GM20000 (cell line): ENCODE measurements at regions not wholly inside any gene's neighbourhood (a gene's known extent, or its start where the extent isn't known, plus 50 kb on each side); places are given as distances from the start of the nearest gene placed in this dataset.

Experiments
- DNase-seq: peaks from one replicate; pipeline ENCODE4 v3.0.0; 2012; ENCODE audit warnings: low spot score
- TF ChIP-seq, protein P1 (sequence below): IDR thresholded peaks from 2 replicates; pipeline ENCODE4 v1.5.1; 2012; ENCODE audit warnings: mild to moderate bottlenecking, control low read depth; ENCODE audit errors: extremely low read depth, missing control alignments

DNA sequence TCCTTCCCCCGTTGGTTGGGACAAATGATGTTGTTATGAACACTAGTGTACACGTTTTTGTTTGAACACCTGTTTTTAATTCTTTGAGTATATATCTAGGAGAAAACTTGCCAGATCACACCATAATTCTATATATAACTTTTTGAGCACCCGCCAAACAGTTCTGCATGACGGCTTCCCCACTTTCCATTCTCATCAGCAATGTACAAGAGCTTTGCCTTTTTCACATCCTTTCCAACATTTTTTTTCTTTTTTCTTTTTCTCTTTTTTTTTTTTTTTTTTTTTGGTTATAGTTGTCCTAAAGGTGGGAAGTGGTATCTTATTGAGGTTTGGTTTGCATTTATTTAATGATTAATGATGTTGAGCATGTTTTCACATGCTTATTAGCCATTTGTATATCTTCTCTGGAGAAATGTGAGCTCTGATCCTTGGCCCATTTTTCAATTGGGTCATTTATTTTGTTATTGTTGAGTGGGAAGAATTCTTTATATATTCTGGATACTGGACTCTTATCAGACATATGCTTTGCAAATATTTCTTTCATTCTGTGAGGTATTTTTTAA lies 86.9 kb upstream of the ZC3H15 start:
- no peak for DNase-seq
- TF ChIP-seq, protein P1, sequence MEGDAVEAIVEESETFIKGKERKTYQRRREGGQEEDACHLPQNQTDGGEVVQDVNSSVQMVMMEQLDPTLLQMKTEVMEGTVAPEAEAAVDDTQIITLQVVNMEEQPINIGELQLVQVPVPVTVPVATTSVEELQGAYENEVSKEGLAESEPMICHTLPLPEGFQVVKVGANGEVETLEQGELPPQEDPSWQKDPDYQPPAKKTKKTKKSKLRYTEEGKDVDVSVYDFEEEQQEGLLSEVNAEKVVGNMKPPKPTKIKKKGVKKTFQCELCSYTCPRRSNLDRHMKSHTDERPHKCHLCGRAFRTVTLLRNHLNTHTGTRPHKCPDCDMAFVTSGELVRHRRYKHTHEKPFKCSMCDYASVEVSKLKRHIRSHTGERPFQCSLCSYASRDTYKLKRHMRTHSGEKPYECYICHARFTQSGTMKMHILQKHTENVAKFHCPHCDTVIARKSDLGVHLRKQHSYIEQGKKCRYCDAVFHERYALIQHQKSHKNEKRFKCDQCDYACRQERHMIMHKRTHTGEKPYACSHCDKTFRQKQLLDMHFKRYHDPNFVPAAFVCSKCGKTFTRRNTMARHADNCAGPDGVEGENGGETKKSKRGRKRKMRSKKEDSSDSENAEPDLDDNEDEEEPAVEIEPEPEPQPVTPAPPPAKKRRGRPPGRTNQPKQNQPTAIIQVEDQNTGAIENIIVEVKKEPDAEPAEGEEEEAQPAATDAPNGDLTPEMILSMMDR, result no peak

DNA sequence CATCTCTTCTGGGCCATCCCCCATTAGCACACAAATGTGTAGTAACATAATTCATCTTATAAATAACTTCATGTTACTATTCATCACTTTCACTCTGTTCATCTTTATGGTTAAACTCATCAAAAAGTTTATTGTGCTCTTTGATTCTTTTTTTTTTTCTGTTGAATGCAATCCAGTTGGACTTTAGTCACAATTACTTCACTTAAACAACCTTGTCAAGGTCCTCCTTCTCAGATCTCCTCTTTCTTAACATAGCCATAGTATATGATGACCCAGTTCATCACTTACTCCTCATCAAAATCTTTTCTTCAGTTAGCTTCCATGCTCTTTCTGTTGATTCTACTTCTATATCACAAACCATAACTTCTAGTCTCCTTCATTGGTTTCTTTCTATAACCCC lies 80.2 kb upstream of the ZC3H15 start:
- no peak for DNase-seq
- TF ChIP-seq, protein P1, result no peak

DNA sequence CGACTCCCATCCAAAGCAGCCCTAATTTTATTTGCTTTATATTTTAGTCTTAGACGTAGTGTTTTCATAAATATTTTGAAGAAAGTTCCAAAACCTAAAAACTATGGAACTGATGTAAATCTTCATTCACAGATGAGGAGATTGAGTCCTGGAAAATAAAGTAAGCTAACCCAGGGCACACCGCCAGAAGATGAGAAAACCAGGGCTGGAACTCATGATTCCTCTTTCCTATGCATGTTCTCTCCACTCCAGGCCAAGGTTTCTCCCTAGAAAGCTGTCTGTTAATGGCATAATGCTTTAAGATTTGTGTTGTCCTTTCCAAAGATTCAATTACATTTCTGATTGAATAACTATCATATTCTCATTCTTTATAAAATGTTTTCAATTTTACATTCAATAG lies 78.4 kb upstream of the ZC3H15 start:
- TF ChIP-seq, protein P1, result no peak
- no peak for DNase-seq

DNA sequence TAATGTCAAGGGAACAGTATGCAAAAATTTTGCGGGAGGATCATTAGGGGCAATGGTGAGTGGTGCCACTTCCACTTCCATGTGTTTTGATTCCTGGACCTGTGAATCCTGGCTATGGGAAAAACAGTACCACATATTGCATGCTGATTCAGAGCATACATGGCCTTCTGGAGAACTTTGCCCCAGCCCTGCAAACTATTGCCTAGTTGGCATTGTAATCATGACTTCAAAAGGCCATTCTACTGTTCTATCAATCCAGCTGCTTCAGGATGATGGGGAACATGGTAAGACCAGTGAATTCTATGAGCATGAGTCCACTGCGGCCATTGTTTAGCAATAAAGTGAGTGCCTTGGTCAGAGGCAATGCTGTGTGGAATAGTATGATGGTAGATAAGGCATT lies 75.3 kb upstream of the ZC3H15 start:
- TF ChIP-seq, protein P1, result no peak
- DNase-seq, result no peak

- DNase-seq, result no peak
- TF ChIP-seq, protein P1, result no peak
Observed at GRCh38 chr2:186422226-186422625, 63.8 kb upstream of the ZC3H15 start.

GRCh38 chr2:186423481-186423880 lies 62.6 kb upstream of the ZC3H15 start:
- no peak for DNase-seq
- TF ChIP-seq, protein P1, result no peak

DNA sequence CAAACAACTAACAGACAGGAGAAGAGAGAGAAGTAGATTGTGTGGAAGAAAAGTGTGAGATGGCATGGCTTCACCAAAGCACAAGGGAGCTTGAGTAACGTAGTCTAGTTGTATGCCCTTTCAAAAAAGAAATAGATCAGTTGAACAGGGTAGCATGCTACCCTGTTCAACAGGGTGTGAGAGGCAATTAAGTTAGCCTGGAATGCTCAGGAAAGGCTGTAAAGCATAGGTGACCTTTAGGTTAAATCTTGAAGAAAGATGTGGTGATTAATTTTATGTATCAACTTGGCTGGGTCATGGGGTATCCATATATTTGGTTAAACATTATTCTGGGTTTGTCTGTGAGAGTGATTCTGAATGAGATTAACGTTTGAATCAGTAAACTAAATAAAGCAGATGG lies 61.8 kb upstream of the ZC3H15 start:
- TF ChIP-seq, protein P1, result no peak

More for the DNA sequence above, 61.8 kb upstream of the ZC3H15 start:
- DNase-seq, result no peak
